AG09309 (cell line): ENCODE measurements at regions not wholly inside any gene's neighbourhood (a gene's known extent, or its start where the extent isn't known, plus 50 kb on each side); places are given as distances from the start of the nearest gene placed in this dataset.

Experiments
- DNase-seq: peaks from one replicate; pipeline ENCODE4 v3.0.0-alpha.2; 2010; ENCODE audit warnings: low read depth
- H3K4me3 ChIP-seq: 2 replicates; pipeline ENCODE4 v1.5.1; 2011; ENCODE audit warnings: mild to moderate bottlenecking, low read depth, low read length, moderate library complexity; ENCODE audit not compliant: control insufficient read depth
- TF ChIP-seq, protein P1 (sequence below): IDR thresholded peaks from 2 replicates; pipeline ENCODE4 v1.5.1; 2011; ENCODE audit warnings: mild to moderate bottlenecking, low read depth, low read length, inconsistent platforms; ENCODE audit not compliant: insufficient read depth, control insufficient read depth; ENCODE audit errors: missing control alignments

DNA sequence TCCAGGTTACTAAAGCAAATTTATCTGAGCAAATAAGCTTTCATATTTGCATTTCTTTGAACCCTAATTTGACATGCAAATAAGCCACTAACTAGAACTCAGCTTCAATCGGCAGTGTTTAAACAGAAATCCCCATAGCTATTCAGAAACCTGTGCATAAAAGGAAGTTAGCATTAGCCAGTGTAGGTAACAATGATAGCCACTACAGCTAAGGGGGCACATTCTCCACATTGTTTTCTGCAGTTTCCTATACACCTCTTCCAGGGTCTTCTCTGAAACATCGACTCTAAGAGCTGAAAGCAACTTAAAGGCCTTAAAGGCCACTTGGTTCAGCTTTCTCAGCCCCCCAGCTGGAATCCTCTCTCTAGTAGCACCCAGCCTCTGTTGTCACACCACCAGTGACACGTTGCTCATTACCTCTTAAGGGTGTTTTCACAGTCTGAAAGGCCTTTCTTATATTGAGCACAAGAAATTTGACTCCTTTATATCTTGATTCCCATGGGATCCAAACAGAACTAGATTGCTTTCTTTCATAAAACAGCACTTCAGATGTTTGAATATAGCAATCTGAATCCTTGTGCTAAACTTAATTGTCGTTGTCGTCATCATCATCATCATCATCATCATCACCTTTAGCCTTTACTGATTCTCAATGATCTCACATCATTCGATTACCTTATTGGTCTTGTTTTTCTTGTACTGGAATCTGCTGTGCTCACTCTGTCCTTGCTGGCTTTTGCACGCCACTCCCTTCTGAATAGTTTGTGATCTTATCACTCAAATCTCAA, 93.9 kb upstream of the DAB1 start:
- TF ChIP-seq, protein P1, sequence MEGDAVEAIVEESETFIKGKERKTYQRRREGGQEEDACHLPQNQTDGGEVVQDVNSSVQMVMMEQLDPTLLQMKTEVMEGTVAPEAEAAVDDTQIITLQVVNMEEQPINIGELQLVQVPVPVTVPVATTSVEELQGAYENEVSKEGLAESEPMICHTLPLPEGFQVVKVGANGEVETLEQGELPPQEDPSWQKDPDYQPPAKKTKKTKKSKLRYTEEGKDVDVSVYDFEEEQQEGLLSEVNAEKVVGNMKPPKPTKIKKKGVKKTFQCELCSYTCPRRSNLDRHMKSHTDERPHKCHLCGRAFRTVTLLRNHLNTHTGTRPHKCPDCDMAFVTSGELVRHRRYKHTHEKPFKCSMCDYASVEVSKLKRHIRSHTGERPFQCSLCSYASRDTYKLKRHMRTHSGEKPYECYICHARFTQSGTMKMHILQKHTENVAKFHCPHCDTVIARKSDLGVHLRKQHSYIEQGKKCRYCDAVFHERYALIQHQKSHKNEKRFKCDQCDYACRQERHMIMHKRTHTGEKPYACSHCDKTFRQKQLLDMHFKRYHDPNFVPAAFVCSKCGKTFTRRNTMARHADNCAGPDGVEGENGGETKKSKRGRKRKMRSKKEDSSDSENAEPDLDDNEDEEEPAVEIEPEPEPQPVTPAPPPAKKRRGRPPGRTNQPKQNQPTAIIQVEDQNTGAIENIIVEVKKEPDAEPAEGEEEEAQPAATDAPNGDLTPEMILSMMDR: no peak
- H3K4me3 ChIP-seq: no peak overlapping the region
- DNase-seq: no peak

- no peak for DNase-seq
- H3K4me3 ChIP-seq: no peak overlapping the region
- TF ChIP-seq, protein P1: no peak
These were observed 88.5 kb upstream of the DAB1 start for GRCh38 chr1:57512386-57512785.

GRCh38 chr1:57506941-57507340, 83.1 kb upstream of the DAB1 start:
- TF ChIP-seq, protein P1: no peak
- DNase-seq: no peak
- H3K4me3 ChIP-seq: no peak overlapping the region

DNA sequence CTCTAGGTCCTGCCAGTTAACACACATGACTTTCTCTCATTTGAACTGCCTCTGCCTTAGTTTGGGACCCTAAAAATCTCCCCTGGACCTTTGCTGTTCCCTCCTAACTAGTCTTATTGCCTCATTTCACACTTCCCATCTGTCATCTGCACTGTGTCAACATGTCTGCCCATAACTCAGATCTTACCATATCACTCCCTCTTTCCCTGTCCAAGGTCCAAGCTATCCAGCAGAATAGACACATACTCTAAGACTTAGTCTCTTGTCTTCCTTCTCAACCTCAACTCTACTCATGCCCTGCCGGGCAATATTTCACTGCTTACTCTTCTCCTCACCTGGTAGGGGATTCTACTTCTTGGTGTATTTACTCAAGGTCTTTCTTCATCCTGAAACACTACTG, 79.5 kb upstream of the DAB1 start:
- DNase-seq: no peak
- TF ChIP-seq, protein P1: no peak
- no peak overlapping the region for H3K4me3 ChIP-seq

GRCh38 chr1:57500136-57500830, 76.4 kb upstream of the DAB1 start:
- TF ChIP-seq, protein P1: no peak
- H3K4me3 ChIP-seq: no peak overlapping the region
- DNase-seq: no peak

GRCh38 chr1:57494530-57495079, 70.7 kb upstream of the DAB1 start:
- no peak for DNase-seq
- no peak overlapping the region for H3K4me3 ChIP-seq
- TF ChIP-seq, protein P1: no peak
